ENCODE measurements at regions not wholly inside any gene's neighbourhood (a gene's known extent, or its start where the extent isn't known, plus 50 kb on each side); places are given as distances from the start of the nearest gene placed in this dataset.
"Not testable (repeated sequence)": the region's sequence is repeated elsewhere in the genome, so short reads cannot be mapped to it uniquely, and the experiment has no call there.

DNA sequence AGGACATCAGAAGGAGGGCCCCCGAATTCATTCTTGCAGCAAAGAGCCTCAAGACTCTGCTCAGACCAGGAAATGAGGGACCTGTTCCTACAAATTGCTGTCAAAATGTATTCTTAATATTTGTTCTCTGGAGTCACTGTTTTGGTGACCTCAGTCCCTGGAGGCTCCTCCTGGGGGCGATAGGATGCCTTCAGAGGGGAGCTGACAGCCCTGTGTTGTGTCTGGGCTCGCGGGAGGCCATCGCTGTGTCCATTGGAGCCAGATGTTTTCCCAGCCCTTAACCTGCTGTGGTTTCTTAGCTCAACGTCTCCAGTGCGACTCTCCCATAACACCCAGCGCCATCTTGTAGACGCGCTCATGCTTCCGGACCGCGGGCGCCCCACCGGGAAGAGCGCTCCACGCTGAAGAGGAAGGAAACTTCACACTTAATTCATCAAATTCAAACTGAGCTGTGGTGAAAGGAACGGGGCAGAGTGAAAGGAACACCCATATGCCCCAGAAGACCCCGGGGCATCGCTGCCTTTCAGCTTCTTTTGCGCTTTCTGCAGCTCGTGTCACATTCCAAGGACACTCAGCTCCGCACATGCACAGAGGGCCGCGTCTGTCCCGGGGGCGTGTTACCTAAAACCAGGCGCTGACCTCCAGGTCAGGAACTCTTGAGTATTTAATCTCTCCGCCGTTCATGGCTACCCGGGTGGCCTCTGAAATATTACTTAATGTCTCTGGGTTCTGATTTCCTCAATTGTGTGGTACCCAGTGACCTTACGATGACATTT, 112.3 kb upstream of the GDNF start:
- TF ChIP-seq, protein P1, sequence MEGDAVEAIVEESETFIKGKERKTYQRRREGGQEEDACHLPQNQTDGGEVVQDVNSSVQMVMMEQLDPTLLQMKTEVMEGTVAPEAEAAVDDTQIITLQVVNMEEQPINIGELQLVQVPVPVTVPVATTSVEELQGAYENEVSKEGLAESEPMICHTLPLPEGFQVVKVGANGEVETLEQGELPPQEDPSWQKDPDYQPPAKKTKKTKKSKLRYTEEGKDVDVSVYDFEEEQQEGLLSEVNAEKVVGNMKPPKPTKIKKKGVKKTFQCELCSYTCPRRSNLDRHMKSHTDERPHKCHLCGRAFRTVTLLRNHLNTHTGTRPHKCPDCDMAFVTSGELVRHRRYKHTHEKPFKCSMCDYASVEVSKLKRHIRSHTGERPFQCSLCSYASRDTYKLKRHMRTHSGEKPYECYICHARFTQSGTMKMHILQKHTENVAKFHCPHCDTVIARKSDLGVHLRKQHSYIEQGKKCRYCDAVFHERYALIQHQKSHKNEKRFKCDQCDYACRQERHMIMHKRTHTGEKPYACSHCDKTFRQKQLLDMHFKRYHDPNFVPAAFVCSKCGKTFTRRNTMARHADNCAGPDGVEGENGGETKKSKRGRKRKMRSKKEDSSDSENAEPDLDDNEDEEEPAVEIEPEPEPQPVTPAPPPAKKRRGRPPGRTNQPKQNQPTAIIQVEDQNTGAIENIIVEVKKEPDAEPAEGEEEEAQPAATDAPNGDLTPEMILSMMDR (IDR thresholded peaks at IDR 0.05), result no peak
- peaks cover 16% of the 10 kb centered on the region for H3K9me3 Mint-ChIP-seq
- peak overlapping the region; percentile 73 for H3K27ac Mint-ChIP-seq
- H3K36me3 Mint-ChIP-seq (ENCODE audit: low read depth), result no peaks in the 10 kb centered on the region
- H3K27me3 Mint-ChIP-seq (ENCODE audit: low read depth, poor library complexity), result peaks cover 3% of the 10 kb centered on the region
- peak; percentile 15 for DNase-seq
- no peak overlapping the region for H3K4me3 Mint-ChIP-seq
- peaks cover 8% of the 10 kb centered on the region for H3K4me1 Mint-ChIP-seq

DNA sequence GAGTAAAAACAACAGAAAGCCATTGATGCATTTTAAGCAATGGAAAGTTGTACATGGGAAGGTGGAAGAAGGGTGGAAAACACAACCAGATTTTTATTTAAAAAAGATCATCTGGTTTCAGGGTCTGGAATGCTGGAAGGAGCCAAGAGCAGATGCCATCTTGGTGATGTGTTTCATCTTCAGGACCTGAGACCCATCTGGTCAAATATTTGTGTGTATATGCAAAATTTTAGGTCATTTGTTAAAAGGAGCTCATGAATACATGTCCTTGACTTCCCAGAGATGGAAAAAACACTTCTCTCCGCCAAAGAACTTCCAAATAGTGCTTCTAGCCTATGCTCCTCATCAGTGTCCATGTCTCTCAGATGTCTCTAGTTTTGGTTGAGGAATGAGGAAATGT, 110.6 kb upstream of the GDNF start:
- Mint-ChIP-seq H3K36me3 (ENCODE audit: low read depth) (no peaks in the 10 kb centered on the region), H3K4me1 (peaks cover 8% of the 10 kb centered on the region), H3K27me3 (ENCODE audit: low read depth, poor library complexity) (peaks cover 3% of the 10 kb centered on the region), H3K27ac (no peak overlapping the region), H3K4me3 (no peak overlapping the region), H3K9me3 (peaks cover 11% of the 10 kb centered on the region)
- TF ChIP-seq, protein P1 (IDR thresholded peaks at IDR 0.05), result no peak
- no peak for DNase-seq

DNA sequence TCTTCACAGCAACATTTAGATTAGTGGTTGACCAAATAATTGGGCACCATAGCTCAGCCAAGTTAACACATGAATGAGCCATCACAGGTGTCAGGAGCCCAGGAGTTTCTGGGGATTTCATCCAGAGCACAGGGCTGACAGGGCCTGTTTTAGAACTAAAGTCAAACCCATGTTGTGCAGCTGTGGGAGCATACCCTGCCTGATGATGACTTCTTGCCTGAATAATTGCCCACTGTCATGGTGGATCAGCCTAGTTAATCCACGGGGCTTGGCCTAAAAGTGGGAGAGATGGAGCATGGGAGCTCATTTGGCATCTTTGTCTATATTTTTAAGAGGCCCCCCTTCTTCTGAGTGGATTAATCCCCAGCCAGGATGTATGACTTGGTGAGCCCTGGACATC, 105.6 kb upstream of the GDNF start:
- no peak overlapping the region for H3K27ac Mint-ChIP-seq
- no peaks in the 10 kb centered on the region for H3K36me3 Mint-ChIP-seq (ENCODE audit: low read depth)
- no peak overlapping the region for H3K4me3 Mint-ChIP-seq
- peaks cover 4% of the 10 kb centered on the region for H3K9me3 Mint-ChIP-seq
- TF ChIP-seq, protein P1 (IDR thresholded peaks at IDR 0.05), result no peak
- H3K27me3 Mint-ChIP-seq (ENCODE audit: low read depth, poor library complexity), result peaks cover 3% of the 10 kb centered on the region
- H3K4me1 Mint-ChIP-seq, result no peaks in the 10 kb centered on the region
- no peak for DNase-seq

DNA sequence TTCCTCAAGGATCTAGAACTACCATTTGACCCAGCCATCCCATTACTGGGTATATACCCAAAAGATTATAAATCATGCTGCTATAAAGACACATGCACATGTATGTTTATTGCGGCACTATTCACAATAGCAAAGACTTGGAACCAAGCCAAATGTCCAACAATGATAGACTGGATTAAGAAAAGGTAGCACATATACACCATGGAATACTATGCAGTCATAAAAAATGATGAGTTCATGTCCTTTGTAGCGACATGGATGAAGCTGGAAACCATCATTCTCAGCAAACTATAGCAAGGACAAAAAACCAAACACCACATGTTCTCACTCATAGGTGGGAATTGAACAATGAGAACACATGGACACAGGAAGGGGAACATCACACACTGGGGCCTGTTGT, 103.3 kb upstream of the GDNF start:
- peaks cover 20% of the 10 kb centered on the region for H3K4me1 Mint-ChIP-seq
- not testable (repeated sequence) for H3K27ac Mint-ChIP-seq; H3K4me3 Mint-ChIP-seq; DNase-seq; H3K9me3 Mint-ChIP-seq; H3K27me3 Mint-ChIP-seq (ENCODE audit: low read depth, poor library complexity); H3K36me3 Mint-ChIP-seq (ENCODE audit: low read depth)

DNA sequence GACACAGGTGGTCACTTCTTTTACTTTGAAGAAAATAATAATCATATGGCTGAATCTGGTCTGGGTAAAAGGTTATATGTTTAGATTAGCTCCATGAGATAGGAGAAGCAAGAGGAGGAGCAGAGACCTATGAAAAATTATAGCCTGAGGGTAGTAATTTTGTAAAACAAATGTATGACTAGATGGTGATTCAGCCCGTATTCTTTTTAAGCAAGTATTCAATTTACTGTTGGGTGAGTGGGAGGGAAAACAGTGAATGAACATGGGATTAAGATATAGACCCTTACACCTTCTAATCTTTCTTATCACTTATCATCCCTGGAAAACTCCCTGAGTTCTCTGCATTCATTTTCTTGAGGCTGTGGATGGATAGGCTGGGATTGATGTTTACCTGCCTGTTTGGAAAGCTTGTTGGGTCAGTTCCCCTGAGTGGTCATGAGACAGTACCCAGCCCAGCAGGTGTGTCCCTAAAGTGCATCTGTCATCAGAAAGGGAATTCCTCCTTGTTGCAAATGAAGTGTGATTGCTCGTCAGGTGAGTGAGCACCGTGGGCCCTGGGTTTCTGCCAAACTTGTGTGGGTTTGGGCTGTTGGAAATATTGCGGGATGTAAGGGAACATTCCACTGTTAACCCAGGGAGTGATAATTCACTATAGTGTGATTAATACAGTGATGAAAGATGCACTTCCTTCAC, 101.2 kb upstream of the GDNF start:
- TF ChIP-seq, protein P1 (IDR thresholded peaks at IDR 0.05), result no peak
- no peak for DNase-seq
- Mint-ChIP-seq H3K4me1 (peaks cover 29% of the 10 kb centered on the region), H3K9me3 (peaks cover 24% of the 10 kb centered on the region), H3K36me3 (ENCODE audit: low read depth) (peaks cover 19% of the 10 kb centered on the region), H3K27me3 (ENCODE audit: low read depth, poor library complexity) (no peaks in the 10 kb centered on the region), H3K4me3 (no peak overlapping the region), H3K27ac (no peak overlapping the region)

DNA sequence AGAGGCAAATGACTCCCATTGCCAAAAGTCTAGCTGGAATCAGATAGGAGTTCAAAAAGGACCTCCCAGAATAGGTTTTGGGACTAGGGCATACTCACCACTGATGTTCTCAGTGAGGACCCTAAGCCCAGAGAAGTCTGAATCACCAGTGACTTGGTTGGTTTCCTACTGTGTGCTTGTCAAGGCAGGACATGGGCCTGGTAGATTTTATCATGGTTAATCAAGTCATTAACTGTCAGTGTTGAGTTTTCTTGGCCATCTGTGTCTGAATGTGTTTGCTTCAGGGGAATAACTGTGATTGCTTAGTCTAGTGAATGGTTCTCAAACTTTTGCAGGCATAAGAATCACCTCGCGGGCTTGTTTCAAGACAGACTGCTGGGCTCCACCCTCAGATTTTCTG, 99.0 kb upstream of the GDNF start:
- H3K27ac Mint-ChIP-seq, result no peak overlapping the region
- H3K36me3 Mint-ChIP-seq (ENCODE audit: low read depth), result peaks cover 32% of the 10 kb centered on the region
- no peak overlapping the region for H3K4me3 Mint-ChIP-seq
- no peak for DNase-seq
- peaks cover 41% of the 10 kb centered on the region for H3K9me3 Mint-ChIP-seq
- no peaks in the 10 kb centered on the region for H3K27me3 Mint-ChIP-seq (ENCODE audit: low read depth, poor library complexity)
- TF ChIP-seq, protein P1 (IDR thresholded peaks at IDR 0.05), result no peak
- peaks cover 29% of the 10 kb centered on the region for H3K4me1 Mint-ChIP-seq
